ACHN (cell line): ENCODE measurements at regions not wholly inside any gene's neighbourhood (a gene's known extent, or its start where the extent isn't known, plus 50 kb on each side); places are given as distances from the start of the nearest gene placed in this dataset.
"Not testable (repeated sequence)": the region's sequence is repeated elsewhere in the genome, so short reads cannot be mapped to it uniquely, and the experiment has no call there.

Experiments
- DNase-seq: peaks from one replicate; pipeline ENCODE4 v3.0.0-alpha.2; 2015
- in situ Hi-C: cut with HindIII; loops from 2 replicates; pipeline ENCODE4 v1.10.0; 2017; ENCODE audit warnings: low sequenced_read_pairs, low pct_ligation_motif_present, low pct_unique_long_range_greater_than_20kb

DNA sequence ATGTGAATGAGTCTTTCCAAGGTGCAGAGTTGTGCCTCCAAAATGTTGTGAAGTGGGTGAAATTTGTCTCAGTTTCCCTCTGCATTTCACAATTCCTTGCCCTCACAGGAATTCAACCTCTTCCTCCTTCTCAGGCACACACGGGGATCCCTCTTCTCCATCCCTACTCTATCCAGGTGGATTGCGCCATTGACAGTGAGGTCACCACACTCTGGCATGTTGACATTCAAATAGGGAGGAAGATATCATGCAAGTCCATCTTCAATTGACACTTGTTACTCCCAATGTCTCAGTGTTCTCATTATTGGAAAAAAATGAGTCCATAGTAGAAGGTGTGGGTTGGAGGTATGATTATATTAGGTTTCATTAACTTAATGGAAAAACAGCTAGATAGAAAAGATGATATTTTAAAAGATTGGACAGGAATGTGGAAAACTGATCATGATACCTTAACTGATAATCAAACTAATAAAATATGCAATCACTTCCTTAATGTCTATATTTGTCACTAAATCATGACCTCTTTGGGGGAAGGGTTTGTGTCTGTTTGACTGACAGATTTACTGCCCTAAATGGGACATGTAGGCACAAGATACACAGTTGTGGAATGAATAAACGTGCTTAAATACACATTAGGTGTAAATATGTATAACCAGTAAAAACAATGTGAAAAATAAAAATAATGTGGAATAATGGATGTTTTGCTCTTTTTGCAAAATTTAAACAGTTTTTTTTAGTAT is 213.8 kb upstream of the SLC8A1 start:
- no peak for DNase-seq
- in situ Hi-C loops = no loop called here

DNA sequence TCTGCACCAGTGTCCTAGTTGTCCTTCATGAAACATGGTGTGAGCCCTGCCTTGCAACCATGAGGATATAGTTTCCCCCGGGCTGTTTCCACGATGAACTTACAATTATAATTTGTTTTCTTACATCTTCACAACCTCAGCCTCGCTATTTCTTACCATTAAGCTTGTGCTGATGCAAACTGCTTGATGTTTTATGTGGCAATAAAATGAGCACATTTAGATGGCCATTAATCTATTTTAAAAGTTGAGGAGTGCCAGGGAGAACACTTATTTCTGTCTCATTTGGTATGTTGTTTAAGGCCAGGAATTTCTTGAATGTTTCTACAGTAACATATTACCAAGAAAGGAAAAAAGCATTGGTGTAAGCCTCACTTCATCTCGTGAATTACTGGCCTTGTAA is 214.5 kb upstream of the SLC8A1 start:
- in situ Hi-C loops = no loop called here
- DNase-seq = no peak

DNA sequence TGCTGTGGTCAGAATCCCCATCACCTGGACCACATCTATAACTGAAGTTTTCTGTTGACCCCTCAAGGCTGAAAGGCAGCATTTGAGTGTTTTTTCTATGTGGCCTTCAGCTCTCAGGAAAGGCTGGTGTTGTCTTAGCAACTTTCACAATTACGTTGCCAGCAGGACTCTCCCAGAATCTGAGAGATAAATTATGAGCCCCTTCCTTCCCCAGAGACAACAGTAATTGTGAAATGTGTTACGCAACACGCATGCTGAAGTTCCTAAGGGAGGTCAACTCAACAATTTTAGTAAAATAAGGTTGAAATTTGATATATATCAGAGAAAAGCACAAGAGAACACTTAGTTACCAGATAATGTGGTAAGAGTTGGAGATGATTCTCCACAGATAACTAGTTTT is 216.5 kb upstream of the SLC8A1 start:
- no peak for DNase-seq
- in situ Hi-C loops = no loop called here

DNA sequence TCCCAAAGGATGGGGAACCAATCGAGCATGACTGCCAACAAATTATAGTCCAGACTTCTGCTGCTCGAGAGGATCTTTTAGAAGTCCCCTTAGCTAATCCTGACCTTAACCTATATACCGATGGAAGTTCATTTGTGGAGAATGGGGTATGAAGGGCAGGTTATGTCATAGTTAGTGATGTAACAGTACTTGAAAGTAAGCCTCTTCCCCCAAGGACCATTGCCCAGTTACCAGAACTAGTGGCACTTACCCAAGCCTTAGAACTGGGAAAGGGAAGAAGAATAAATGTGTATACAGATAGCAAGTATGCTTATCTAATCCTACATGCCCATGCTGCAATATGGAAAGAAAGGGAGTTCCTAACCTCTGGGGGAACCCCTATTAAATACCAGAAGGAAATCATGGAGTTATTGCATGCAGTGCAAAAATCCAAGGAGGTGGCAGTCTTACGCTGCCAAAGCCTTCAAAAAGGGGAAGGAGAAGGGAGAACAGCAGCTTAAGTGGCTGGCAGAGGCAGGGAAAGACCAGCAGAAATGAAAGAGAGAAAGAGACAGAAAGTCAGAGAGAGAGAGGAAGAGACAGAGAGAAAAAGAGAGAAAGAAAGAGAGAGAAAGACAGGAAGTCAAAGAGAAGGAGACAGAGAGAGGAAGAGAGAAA is 224.4 kb upstream of the SLC8A1 start:
- in situ Hi-C loops, DNase-seq: not testable (repeated sequence)

DNA sequence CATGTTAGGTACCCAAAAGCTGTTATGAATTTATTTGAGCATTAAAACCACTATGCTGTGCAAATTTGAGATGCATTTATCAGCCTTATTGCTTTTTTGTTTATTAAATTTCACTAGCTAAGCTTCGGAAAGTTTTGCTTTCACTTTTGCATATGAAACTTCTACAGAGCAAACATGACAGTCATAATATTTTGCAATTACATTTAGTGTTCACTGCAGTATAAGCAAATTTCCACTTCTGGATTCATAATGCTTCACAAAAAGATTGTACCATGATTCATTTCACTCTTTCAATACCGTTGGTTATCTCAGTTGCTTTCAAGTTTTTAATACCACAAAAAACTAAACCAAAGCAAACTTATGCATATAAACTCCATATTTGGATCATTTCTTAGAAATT is 228.7 kb upstream of the SLC8A1 start:
- in situ Hi-C loops = no loop called here
- no peak for DNase-seq

DNA sequence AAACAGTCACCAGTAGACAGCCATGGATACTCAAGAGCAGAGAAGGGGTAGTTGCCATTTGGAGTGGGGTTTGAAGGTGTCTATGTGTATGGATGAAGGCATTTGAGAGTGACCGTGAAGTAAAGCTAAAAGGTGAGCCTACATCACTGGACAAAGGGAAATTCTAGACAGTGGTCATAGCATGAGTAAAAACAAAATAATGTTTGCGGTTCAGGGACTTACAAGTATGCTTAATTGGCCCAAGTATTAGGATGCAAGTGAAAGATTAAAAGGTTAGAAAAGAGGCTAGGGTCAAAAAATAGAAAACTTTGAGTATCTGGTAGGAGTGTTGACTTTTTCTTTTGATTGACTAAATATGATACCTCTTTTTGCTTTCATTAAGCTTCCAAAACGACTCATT is 238.1 kb upstream of the SLC8A1 start:
- in situ Hi-C loops = no loop called here

DNA sequence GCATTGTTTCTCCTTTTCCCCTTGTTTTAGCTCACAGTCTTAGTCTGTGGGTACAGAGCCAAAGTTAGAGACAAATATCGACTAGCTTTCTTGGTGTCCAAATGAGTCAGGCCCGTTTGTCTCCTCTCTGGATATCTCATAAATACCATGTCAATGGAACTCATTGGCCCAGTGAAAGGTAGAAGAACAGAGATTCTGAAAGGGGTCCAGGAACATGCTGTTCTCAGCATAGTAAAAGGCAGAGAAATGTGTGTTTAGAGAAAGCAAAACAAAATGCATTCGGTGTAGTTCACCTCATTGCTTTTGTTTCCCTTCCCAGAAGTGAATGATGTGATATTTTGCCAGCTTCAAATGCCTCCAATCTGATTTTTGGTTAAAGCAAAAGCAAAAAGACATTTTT is 238.6 kb upstream of the SLC8A1 start:
- in situ Hi-C loops = no loop called here

More for the DNA sequence above, 238.1 kb upstream of the SLC8A1 start:
- DNase-seq = peak; percentile 17

DNA sequence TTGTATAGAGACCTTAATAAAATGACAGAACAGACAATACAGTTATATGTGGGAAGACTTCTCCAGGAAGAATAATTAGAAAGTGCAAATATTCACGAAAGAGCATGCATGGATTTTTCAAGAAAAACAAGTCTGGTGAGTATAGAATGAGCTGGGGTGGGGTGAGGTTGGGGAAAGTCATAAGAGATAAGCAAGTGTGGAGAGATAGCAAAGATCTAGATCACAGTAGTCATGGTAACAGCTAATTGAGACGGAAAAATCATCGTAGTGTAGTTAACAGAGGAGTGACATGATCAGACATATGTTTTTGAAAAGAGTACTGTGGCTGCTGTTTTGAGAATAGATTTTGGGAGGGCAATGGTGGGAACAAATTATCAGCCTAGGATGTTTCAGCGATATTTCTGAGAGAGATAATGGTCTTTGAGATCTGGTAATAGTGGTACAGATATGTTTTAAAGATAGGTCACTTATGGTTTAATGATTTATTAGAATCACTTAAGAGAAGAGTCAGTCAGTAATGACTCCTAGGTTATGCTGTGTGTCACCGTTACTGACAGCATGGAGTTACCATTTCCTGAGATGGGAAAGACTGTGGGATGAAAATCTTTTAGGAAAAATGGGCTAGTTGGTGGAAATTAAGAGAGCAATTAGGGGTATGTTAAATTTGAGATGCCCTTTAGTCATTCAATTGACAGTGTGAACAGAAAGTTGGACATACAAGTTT is 248.5 kb upstream of the SLC8A1 start:
- no peak for DNase-seq
- in situ Hi-C loops = no loop called here

More for the DNA sequence above, 238.6 kb upstream of the SLC8A1 start:
- no peak for DNase-seq

DNA sequence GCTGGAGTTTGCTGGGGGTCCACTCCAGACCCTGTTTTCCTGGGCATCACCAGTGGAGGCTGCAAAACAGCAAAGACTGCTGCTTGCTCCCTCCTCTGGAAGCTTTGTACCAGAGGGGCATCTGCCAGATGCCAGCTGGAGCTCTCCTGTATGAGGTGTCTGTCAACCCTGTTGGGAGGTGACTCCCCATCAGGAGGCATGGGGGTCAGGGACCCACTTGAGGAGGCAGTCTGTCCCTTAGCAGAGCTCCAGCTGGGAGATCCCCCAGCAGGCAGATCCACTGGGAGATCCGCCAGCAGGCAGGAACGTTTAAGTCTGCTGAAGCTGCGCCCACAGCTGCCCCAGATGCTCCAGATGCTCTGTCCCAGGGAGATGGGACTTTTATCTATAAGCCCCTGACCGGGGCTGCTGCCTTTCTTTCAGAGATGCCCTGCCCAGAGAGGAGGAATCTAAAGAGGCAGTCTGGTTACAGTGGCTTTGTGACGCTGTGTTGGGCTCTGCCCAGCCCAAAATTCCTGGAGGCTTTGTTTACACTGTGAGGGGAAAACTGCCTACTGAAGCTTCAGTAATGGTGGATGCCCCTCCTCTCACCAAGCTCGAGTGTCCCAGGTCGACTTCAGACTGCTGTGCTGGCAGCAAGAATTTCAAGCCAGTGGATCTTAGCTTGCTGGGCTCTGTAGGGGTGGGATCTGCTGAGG is 260.5 kb upstream of the SLC8A1 start:
- DNase-seq, in situ Hi-C loops: not testable (repeated sequence)

DNA sequence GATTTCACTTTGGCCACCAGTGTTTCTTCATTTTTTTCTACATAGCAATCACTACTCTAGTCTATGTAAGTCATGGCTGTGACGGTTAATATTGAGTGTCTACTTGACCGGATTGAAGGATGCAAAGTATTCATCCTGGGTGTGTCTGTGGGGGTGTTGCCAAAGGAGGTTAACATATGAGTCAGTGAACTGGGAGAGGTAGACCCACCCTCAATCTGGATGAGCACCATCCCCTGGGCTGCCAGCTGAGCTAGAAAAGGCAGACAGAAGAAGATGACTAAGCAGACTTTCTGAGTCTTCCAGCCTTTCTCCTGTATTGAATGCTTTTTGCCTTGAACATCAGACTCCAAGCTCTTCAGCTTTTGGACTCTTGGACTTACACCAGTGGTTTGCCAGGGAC is 265.0 kb upstream of the SLC8A1 start:
- in situ Hi-C loops = no loop called here

DNA sequence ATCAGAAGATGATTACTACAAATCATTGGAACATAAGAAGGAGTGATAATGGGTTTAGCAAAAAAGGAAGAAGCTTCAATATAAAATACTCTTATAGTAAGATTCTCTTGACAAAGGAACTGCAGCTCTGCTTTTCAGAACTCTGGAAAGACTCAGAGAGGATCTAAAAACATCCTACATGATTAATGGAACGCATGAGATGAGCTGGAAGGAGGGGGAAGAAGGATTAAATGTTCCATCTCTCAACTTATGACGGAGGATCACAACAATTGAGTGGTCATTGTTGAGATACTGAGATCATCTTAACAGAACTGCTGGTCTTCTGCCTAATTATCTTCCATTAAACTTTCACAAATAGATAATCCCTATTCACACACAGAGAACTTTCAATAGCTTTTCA is 267.5 kb upstream of the SLC8A1 start:
- in situ Hi-C loops = no loop called here
- DNase-seq = no peak

More for the DNA sequence above, 265.0 kb upstream of the SLC8A1 start:
- DNase-seq = peak; percentile 7

DNA sequence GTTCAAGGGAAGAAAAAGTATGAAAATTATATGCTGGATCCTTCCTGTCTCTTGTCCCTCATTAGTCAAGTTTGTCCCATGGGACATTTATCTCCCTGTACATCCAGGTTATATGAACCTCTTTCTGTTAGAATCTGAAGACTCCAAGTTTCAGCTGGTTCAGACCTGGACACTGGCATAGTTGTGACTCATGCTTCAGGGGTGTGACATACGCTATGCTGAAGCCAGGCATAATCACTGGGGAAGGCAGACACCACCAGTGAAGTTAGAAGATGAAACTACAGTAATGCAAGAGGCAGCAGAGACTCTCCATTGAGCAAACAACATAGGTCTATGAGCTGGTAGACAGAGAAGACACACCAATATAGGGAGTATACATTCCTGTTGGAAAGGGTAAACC is 269.7 kb upstream of the SLC8A1 start:
- in situ Hi-C loops = no loop called here
- DNase-seq = peak; percentile 6

DNA sequence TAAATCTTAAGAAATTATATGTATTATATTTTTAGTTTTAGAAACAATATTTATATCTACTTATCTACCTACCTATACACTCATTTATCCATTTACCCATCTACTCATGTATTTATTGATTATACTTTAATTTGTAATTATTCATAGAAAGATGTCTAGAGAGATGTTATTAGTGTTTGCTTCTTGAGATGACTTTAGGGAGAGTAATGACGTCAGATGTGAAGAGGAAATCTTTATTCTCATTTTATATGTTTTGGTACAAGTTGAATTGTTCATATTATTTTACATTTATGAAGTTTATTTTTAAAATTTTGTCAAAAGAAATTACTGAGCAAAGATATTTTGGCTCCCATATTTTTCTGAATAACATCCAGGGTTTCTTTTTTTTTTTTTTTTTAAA is 271.3 kb upstream of the SLC8A1 start:
- no peak for DNase-seq
- in situ Hi-C loops = no loop called here

DNA sequence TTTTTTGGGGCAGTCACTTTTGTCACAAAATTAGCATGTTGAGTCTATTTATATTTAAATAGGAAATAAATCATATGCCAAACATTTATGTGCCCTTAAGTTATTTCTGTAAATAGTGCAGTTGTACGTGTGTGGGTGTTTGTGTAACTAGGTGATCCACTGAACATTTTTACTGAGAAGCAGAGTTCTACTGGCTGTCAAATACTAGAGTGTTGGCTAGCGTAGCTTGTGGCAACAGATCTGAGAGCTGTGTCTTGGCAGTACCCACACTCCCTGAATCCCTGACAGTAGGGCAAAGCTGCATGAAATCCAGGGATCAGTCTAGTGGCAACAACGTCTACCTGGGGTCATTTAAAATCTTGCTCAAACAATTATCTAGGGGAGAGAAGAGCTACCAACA is 273.1 kb upstream of the SLC8A1 start:
- no peak for DNase-seq
- in situ Hi-C loops = no loop called here

DNA sequence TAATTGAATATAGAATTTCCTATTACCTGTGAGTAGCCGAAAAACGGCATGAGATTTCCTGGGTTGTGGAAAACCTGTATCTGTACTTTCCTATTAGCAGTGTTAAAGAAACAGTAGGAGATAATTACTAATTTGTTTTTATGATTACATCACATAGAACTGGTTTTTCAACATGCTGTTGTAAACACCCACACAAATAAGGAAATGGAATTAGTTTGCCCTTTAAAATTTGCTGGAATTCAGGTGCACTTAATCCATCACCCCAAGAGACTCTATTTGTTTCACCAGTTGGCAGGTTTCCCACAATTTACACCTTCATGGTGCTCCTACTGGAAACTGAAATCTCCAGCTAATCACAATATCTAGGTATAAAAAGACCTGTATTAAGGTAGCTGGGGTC is 274.1 kb upstream of the SLC8A1 start:
- in situ Hi-C loops = no loop called here
- no peak for DNase-seq

DNA sequence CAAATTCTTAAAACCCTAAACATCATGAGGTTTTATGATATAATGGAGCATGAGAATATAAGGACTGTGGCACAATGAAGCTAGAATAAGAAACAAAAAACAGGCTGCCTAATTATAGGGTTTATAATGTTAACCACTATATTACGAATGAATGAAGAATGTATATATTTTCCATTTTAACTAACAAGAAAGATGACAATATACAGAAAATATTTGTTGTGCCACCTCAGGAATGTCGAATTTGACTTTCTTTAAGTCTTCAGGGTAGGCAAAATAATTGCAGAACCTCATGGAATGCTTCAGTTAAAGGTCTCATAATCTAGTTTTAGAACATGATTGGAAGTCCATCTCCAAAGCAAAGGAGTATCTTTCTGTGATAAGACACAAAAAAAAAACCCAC is 282.9 kb upstream of the SLC8A1 start:
- in situ Hi-C loops = no loop called here

DNA sequence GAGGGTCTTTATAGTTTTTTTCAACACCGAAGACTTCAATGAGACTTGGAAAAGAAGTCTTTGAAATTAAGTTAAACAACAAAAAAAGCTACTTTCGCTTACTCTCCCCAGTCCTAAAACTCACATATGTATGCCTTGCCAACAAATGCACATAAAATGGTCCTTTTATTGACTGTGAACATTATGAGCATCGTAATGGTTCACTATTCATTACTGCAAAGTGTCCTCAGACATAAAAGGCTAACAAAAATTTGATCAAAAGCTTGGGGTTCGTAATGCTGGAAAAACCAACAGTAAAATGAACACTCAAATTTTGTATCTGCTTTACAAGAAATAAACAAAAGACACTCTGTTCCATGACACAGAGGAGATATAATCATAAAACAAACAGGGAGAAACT is 285.3 kb upstream of the SLC8A1 start:
- DNase-seq = no peak
- in situ Hi-C loops = no loop called here

More for the DNA sequence above, 282.9 kb upstream of the SLC8A1 start:
- no peak for DNase-seq

DNA sequence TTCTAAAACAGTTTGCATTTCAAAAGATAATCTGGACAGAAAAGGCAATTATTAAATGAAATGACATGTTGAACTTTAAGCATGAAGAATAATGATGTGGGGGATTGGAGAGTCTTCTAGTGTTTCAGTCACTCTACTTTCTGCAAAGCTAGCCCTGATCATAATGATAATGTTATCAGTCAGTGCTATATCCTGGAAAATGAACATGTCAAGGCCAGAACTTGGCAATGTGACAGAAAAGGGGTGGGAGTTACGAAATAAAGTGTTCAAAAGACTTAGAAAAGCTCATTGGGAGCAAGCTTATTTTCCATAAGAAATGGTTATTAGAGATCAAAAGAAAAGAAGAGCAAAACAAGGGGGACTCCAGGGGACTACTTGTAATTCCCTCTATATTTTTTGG is 288.5 kb upstream of the SLC8A1 start:
- in situ Hi-C loops = no loop called here
- no peak for DNase-seq

DNA sequence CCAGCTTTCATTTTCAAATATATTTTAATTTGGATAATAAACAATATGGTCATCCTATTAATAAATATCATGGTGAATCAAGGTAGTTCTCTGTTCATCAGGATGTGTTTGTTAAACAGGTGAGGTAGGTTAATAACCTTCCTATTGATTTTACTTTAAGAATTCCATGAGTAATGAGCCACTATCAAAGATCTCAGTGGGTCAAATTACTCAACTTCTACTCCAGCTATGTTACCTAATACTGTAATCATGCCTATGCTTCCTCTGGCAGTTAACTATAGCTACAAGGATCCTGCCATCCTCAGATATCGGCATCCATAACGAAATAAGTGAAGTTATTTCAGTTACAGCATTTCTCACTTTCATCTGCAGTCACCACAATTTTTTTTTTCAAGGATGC is 289.6 kb upstream of the SLC8A1 start:
- no peak for DNase-seq
- in situ Hi-C loops = no loop called here
